HUES48 (cell line): ENCODE measurements at regions not wholly inside any gene's neighbourhood (a gene's known extent, or its start where the extent isn't known, plus 50 kb on each side); places are given as distances from the start of the nearest gene placed in this dataset.

ENCODE experiments used
- H3K27ac ChIP-seq: one replicate; pipeline ENCODE4 v1.7.0; 2013; ENCODE audit warnings: low read depth, low read length, inconsistent platforms
- H3K27me3 ChIP-seq: 2 replicates; pipeline ENCODE4 v1.6.1; 2013; ENCODE audit warnings: mild to moderate bottlenecking, low read length; ENCODE audit not compliant: control insufficient read depth, insufficient read depth
- H3K36me3 ChIP-seq: 2 replicates; pipeline ENCODE4 v1.6.1; 2013; ENCODE audit warnings: low read length; ENCODE audit not compliant: control insufficient read depth, insufficient read depth
- H3K4me1 ChIP-seq: 2 replicates; pipeline ENCODE4 v1.6.1; 2013; ENCODE audit warnings: mild to moderate bottlenecking, low read length; ENCODE audit not compliant: control insufficient read depth, insufficient read depth
- H3K4me3 ChIP-seq: 2 replicates; pipeline ENCODE4 v1.5.1; 2013; ENCODE audit warnings: mild to moderate bottlenecking, low read depth, low read length
- H3K9ac ChIP-seq: 2 replicates; pipeline ENCODE4 v1.6.1; 2013; ENCODE audit warnings: mild to moderate bottlenecking, low read depth, low read length, moderate library complexity
- H3K9me3 ChIP-seq: 2 replicates; pipeline ENCODE4 v1.6.1; 2013; ENCODE audit warnings: low read length; ENCODE audit not compliant: control insufficient read depth, insufficient read depth

DNA sequence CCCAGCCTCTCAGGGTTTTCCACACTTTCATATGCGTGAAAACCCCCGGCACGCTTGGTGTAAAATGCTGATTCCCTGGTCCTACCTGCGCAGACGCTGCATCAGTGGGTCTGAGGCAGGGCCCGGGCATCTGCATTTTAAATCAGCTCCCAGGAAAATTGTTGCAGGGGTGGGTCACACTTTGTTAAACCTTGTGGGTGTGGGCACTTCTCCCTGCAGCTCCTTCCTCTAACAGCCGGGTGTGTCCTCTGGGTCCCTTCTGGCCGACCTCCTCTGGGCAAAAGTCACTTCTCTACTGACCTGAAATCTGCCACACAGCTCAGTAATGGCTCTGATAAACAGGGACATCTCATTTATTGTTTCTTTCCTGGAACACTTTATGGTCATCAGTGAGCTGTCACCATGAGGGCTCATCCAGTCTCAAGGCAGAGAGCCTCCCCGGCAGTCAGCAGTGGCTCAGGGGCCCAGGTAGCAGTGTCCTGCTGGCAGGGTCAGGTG is 52.8 kb upstream of the TMPRSS2 start:
- Histone ChIP-seq H3K4me3 (no peak overlapping the region), H3K9ac (no peak overlapping the region), H3K4me1 (no peaks in the 10 kb centered on the region), H3K27me3 (no peaks in the 10 kb centered on the region), H3K36me3 (no peaks in the 10 kb centered on the region), H3K9me3 (no peaks in the 10 kb centered on the region), H3K27ac (no peak overlapping the region)

DNA sequence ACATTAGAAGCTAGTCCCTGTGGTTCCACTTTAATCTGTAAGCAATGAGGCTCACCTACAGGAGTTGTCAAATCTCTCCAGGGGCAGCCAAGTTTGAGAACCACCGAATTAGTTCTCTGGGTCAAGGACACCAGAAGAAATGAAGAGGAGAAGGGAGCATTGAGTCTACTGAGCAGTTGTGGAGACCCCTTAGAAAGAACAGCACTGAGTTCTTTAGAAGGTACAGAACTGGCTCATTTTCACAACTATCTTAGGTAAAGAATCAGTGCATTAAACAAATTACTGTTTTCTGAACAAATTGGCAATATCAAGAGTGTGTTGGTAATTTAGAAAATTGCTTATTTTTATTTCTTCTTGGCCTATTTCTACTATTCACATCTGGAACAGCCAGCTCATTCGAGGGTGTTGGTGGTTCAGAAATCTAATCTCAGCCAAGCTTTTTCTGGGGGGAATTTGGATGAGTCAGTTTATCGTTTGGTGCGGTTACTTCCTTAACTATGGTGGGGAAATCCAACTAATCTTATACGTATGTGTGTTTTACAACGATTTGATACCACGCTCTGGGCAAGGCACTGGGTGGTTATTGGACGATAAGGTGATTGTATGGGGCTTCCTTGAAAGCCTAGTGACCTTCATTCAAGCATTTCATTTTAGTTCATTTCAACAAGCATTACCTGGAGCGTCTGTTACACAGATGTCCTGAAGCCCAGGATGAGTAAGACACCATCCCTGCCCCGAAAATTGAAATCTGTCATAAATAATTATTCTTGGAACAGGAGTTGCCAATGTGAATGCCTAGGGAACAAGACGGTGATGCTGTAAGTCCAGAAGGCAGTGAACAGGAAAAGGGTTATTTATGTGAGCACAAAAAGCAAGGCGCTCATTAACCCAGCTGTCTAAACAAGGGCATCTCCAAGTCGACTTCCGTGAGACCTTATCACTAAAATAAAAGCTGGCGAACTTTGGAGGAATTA is 52.0 kb upstream of the TMPRSS2 start:
- Histone ChIP-seq H3K4me3 (no peak overlapping the region), H3K36me3 (no peaks in the 10 kb centered on the region), H3K27ac (no peak overlapping the region), H3K9me3 (no peaks in the 10 kb centered on the region), H3K4me1 (no peaks in the 10 kb centered on the region), H3K9ac (no peak overlapping the region), H3K27me3 (no peaks in the 10 kb centered on the region)

DNA sequence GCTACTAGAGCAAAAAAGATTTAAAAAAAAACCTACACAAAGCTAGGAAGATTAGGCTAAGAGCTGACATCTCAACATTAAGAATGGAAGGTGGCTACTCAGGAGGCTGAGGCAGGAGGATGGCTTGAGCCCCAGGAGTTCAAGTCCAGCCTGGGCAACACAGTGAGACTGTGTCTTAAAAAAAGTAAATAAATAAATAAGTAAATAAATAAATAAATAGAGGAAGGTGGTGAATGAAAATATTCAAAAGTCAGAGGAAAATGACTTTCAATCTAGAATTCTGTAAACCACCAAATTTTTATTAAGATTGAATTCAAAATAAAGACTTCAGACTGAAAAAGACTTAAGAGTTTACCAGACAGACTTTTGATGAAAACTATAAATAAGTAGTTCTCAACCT is 50.9 kb upstream of the TMPRSS2 start:
- H3K9me3 ChIP-seq: no peaks in the 10 kb centered on the region
- no peak overlapping the region for H3K9ac ChIP-seq
- H3K4me1 ChIP-seq: no peaks in the 10 kb centered on the region
- H3K27ac ChIP-seq: no peak overlapping the region
- H3K27me3 ChIP-seq: no peaks in the 10 kb centered on the region
- no peaks in the 10 kb centered on the region for H3K36me3 ChIP-seq
- H3K4me3 ChIP-seq: no peak overlapping the region

DNA sequence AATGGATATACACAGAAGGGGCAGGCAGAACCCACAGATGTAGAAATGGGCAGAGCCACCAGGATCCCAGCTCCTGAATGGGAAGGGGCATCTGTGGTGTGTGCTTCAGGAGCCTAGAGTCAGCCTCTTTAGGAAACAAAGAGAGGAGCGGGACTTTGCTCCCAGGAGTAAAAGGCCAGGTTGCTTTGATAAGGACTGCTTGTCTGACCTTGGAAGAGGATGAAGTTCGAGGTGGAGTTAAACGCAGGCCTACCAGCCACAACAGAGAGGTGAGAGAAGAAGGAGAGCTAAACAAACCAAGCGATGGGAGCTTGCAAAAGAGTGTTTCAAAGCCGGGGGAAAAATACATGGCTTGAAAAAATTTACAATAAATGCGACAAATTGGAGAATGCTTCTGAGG is 49.9 kb upstream of the TMPRSS2 start:
- Histone ChIP-seq H3K27me3 (no peaks in the 10 kb centered on the region), H3K9me3 (no peaks in the 10 kb centered on the region), H3K4me3 (no peak overlapping the region), H3K27ac (no peak overlapping the region), H3K36me3 (no peaks in the 10 kb centered on the region), H3K9ac (no peak overlapping the region), H3K4me1 (no peaks in the 10 kb centered on the region)
